K562 (cell line): ENCODE measurements at regions not wholly inside any gene's neighbourhood (a gene's known extent, or its start where the extent isn't known, plus 50 kb on each side); places are given as distances from the start of the nearest gene placed in this dataset.

Experiments used
- ATAC-seq: fragments of 200-7000 bp; cut with Tn5 transposase; 3 replicates; pipeline ENCODE4 v1.9.1; 2020; ENCODE audit warnings: moderate library complexity
- BruUV-seq: library from RNA; stranded (reverse); fragments of 400-500 nt; replicated peaks from 2 replicates; lab custom pipeline; 2021; lab: Mats Ljungman, UMichigan
- CTCF ChIA-PET: fragments of 300-600 bp; formaldehyde crosslinking; extraction: SDS; loops from one replicate; lab custom pipeline; 2021; ENCODE audit warnings: low intra/inter-chr PET ratio; lab: Yijun Ruan, JAX
- POLR2A ChIA-PET: fragments of 300-600, 350-650 bp; sonication (Branson Sonifier 250); formaldehyde crosslinking; extraction: SDS; loops from one replicate; lab custom pipeline; 2021; ENCODE audit warnings: antibody characterized with exemption, inconsistent platforms; lab: Yijun Ruan, JAX
- DNase-seq, 4 experiments: peaks; one replicate each; pipeline versions ENCODE4 v3.0.0 to v3.0.0-alpha.2; 2011 to 2018; ENCODE audit warnings: low spot score in 3 of 4, mixed read lengths in 3 of 4; ENCODE audit errors: extremely low read depth in 1 of 4
- FAIRE-seq: peaks from 2 replicates; lab custom pipeline; 2011; peaks lifted over from hg19 to GRCh38; lab: Jason Lieb, UNC
- H2AFZ ChIP-seq: 2 replicates; pipeline ENCODE4 v1.6.0; 2011; ENCODE audit warnings: low read depth, low read length, control low read depth, inconsistent platforms
- H3K27ac ChIP-seq: fragments of 200-600 bp; 3 replicates; pipeline ENCODE4 v1.8.0; 2011; ENCODE audit warnings: low read depth, mild to moderate bottlenecking, control low read depth, inconsistent platforms, low read length, moderate library complexity, mixed read lengths; ENCODE audit errors: extremely low read depth
- H3K27me3 ChIP-seq, 2 experiments: fragments of 300-600 bp in 1 of 2; 2 replicates in 1 of 2; 3 replicates in 1 of 2; pipeline versions ENCODE4 v1.6.0 to v1.8.0; 2011; ENCODE audit warnings: inconsistent platforms in 2 of 2, low read length in 2 of 2, mild to moderate bottlenecking in 1 of 2, mixed read lengths in 1 of 2, moderate library complexity in 1 of 2; ENCODE audit not compliant: control insufficient read depth in 2 of 2, insufficient read depth in 2 of 2
- H3K36me3 ChIP-seq: fragments of 300-600 bp; 3 replicates; pipeline ENCODE4 v1.8.0; 2011; ENCODE audit warnings: mild to moderate bottlenecking, low read length, inconsistent platforms; ENCODE audit not compliant: control insufficient read depth, insufficient read depth
- H3K4me1 ChIP-seq, 2 experiments: fragments of 200-600 bp in 1 of 2; replicated peaks in 1 of 2; 2 replicates in 1 of 2; 3 replicates in 1 of 2; pipeline versions ENCODE4 v1.5.1 to v1.8.0; 2011; ENCODE audit warnings: inconsistent platforms in 2 of 2, low read length in 2 of 2, mild to moderate bottlenecking in 1 of 2, mixed read lengths in 1 of 2, moderate library complexity in 1 of 2; ENCODE audit not compliant: control insufficient read depth in 2 of 2, insufficient read depth in 2 of 2
- H3K4me2 ChIP-seq: 2 replicates; pipeline ENCODE4 v1.6.1; 2011; ENCODE audit warnings: low read length, control low read depth, inconsistent platforms, mixed read lengths; ENCODE audit not compliant: insufficient read depth
- H3K4me3 ChIP-seq: fragments of 200-600 bp; sonication (generic), shearing (Covaris generic); 2 replicates; pipeline ENCODE4 v1.5.1; 2016; ENCODE audit warnings: control low read depth, inconsistent platforms
- H3K79me2 ChIP-seq: fragments of 200-600 bp; 3 replicates; pipeline ENCODE4 v1.8.0; 2011; ENCODE audit warnings: low read length, inconsistent platforms; ENCODE audit not compliant: control insufficient read depth, insufficient read depth
- H3K9ac ChIP-seq, 2 experiments: 2 replicates each; pipeline versions ENCODE4 v1.6.0 to v1.6.1; 2011; ENCODE audit warnings: low read depth in 2 of 2, low read length in 2 of 2, control low read depth in 1 of 2, inconsistent platforms in 1 of 2, mild to moderate bottlenecking in 1 of 2, mixed read lengths in 1 of 2; ENCODE audit not compliant: insufficient read depth in 1 of 2
- H3K9me1 ChIP-seq: one replicate; pipeline ENCODE4 v1.6.0; 2011; ENCODE audit warnings: inconsistent platforms, mild to moderate bottlenecking, low read length, moderate library complexity; ENCODE audit not compliant: control insufficient read depth, insufficient read depth
- H3K9me3 ChIP-seq: replicated peaks from 2 replicates; pipeline ENCODE4 v1.5.1; 2011; ENCODE audit warnings: low read depth, low read length, inconsistent platforms; ENCODE audit not compliant: control insufficient read depth, insufficient read depth
- H4K20me1 ChIP-seq: replicated peaks from 2 replicates; pipeline ENCODE4 v1.6.1; 2011; ENCODE audit warnings: low read length, inconsistent platforms, mixed read lengths; ENCODE audit not compliant: control insufficient read depth, insufficient read depth
- E2F5 ChIP-seq: sonication (generic); formaldehyde crosslinking; IDR thresholded peaks from 2 replicates; pipeline ENCODE4 v1.8.0; 2022; ENCODE audit warnings: mild to moderate bottlenecking, missing genetic modification reagents
- FOXA3 ChIP-seq, 2 experiments: fragments of 450-650 bp in 1 of 2; sonication (generic) in 1 of 2; formaldehyde crosslinking; IDR thresholded peaks in 1 of 2; conservative IDR thresholded peaks in 1 of 2; 2 replicates each; pipeline versions ENCODE4 v1.4.0 to v1.8.0; 2020 to 2022; ENCODE audit warnings: mild to moderate bottlenecking in 2 of 2, missing genetic modification reagents in 1 of 2
- FOXM1 ChIP-seq, 2 experiments: fragments of 450-650 bp in 1 of 2; sonication (generic) in 1 of 2; formaldehyde crosslinking in 1 of 2; IDR thresholded peaks; 2 replicates each; pipeline versions ENCODE4 v1.6.1 to v1.9.0; 2017 to 2022; ENCODE audit warnings: low read depth in 2 of 2, mild to moderate bottlenecking in 2 of 2, missing genetic modification reagents in 1 of 2, moderate library complexity in 1 of 2
- FOXP4 ChIP-seq: sonication (generic); formaldehyde crosslinking; IDR thresholded peaks from 2 replicates; pipeline ENCODE4 v1.8.0; 2022; ENCODE audit warnings: mild to moderate bottlenecking, missing genetic modification reagents, borderline replicate concordance
- MEF2D ChIP-seq: conservative IDR thresholded peaks from 2 replicates; pipeline ENCODE4 v1.6.1; 2016; ENCODE audit warnings: low read depth, missing genetic modification characterization, missing compliant biosample characterization
- PREB ChIP-seq: sonication (generic); formaldehyde crosslinking; IDR thresholded peaks from 2 replicates; pipeline ENCODE4 v1.8.1; 2023; ENCODE audit warnings: mild to moderate bottlenecking, missing genetic modification reagents
- RUNX1 ChIP-seq: sonication (generic); IDR thresholded peaks from 2 replicates; pipeline ENCODE4 v1.6.1; 2016; ENCODE audit warnings: antibody characterized with exemption, low read depth
- ZNF124 ChIP-seq: sonication (generic); formaldehyde crosslinking; IDR thresholded peaks from 2 replicates; pipeline ENCODE4 v1.8.1; 2022; ENCODE audit warnings: missing genetic modification reagents
- WGBS: fragments of 100-300 bp; shearing (Covaris generic); methylation state at CpG from one replicate; pipeline ENCODE4 v1.1.6; 2016; ENCODE audit warnings: low coverage, mixed read lengths; ENCODE audit not compliant: insufficient coverage; ENCODE audit errors: missing lambda C conversion rate; 5-methylcytosine and 5-hydroxymethylcytosine counted together
- in situ Hi-C: fragments of 300-500 bp; cut with MboI; formaldehyde crosslinking; loops from 4 replicates; pipeline ENCODE4 v1.15.0; 2018; ENCODE audit warnings: inconsistent platforms, mixed read lengths
- intact Hi-C: fragments of 100-400 bp; cut with micrococcal nuclease; formaldehyde crosslinking; loops from 2 replicates; pipeline ENCODE4 v1.14.2; 2022

GRCh38 chr5:57659886-57660285 lies 177.3 kb upstream of the ACTBL2 start:
- H3K27ac ChIP-seq: no peak overlapping the region
- H3K9me1 ChIP-seq: peaks cover 3% of the 10 kb centered on the region
- H3K9ac ChIP-seq: no peak overlapping the region
- H3K36me3 ChIP-seq: no peaks in the 10 kb centered on the region
- intact Hi-C loops (loop anchor here (10.0 kb wide), 2 partner anchors 115 to 365 kb away; no protein-coding TSS in a partner anchor), in situ Hi-C loops (no loop called here)
- H3K9me3 ChIP-seq: no peaks in the 10 kb centered on the region
- no peaks in the 10 kb centered on the region for H3K27me3 ChIP-seq
- H3K79me2 ChIP-seq: no peaks in the 10 kb centered on the region
- H4K20me1 ChIP-seq: no peaks in the 10 kb centered on the region
- no TSS peak for BruUV-seq
- TF ChIP-seq PREB (CRISPR knock-in tag): no peak
- no peak for TF ChIP-seq ZNF124
- no peak for TF ChIP-seq RUNX1
- no peak for TF ChIP-seq FOXM1 (IDR thresholded peaks at IDR 0.05; ENCODE audit: low read depth)
- TF ChIP-seq FOXM1 (CRISPR knock-in tag; IDR thresholded peaks at IDR 0.05; ENCODE audit: low read depth): no peak
- TF ChIP-seq FOXP4 (CRISPR knock-in tag): no peak
- TF ChIP-seq E2F5 (CRISPR knock-in tag): no peak
- no peak for TF ChIP-seq MEF2D (tag)
- no peak for TF ChIP-seq FOXA3 (CRISPR knock-in tag; conservative IDR thresholded peaks at IDR 0.05 in 1 of 2, IDR thresholded peaks at IDR 0.05 in 1 of 2)
- H2AFZ ChIP-seq: no peak overlapping the region
- no peak overlapping the region for H3K4me3 ChIP-seq
- ChIA-PET POLR2A (no interaction called here), CTCF (no interaction called here)
- FAIRE-seq: no peak
- WGBS: 0% methylated on average over 2 of the region's 2 CpGs
- H3K4me2 ChIP-seq: no peak overlapping the region
- no peak for ATAC-seq
- H3K4me1 ChIP-seq: no peaks in the 10 kb centered on the region
- no peak for DNase-seq
